Endothelial cell of umbilical vein (primary cell): ENCODE measurements at regions not wholly inside any gene's neighbourhood (a gene's known extent, or its start where the extent isn't known, plus 50 kb on each side); places are given as distances from the start of the nearest gene placed in this dataset.

Experiments
- BruUV-seq: library from RNA; stranded (reverse); fragments of 400-500 nt; replicated peaks from 2 replicates; lab custom pipeline; 2021; lab: Mats Ljungman, UMichigan
- CTCF ChIA-PET: fragments of 300-600, 350-600 bp; sonication (Branson Sonifier 250); formaldehyde crosslinking; loops from one replicate; lab custom pipeline; 2021; ENCODE audit warnings: antibody characterized with exemption, inconsistent platforms; lab: Charles Lee
- POLR2A ChIA-PET: fragments of 300-600, 350-600 bp; sonication (Branson Sonifier 250); formaldehyde crosslinking; loops from one replicate; lab custom pipeline; 2021; ENCODE audit warnings: antibody characterized with exemption, inconsistent platforms; lab: Charles Lee
- DNase-seq: peaks from one replicate; pipeline ENCODE4 v3.0.0-alpha.2; 2011; ENCODE audit warnings: low read depth, low spot score
- FAIRE-seq: peaks from 2 replicates; lab custom pipeline; 2011; peaks lifted over from hg19 to GRCh38; lab: Jason Lieb, UNC
- H2AFZ ChIP-seq: 2 replicates; pipeline ENCODE4 v1.6.0; 2012; ENCODE audit warnings: low read depth, low read length, control low read depth, inconsistent platforms
- H3K27ac ChIP-seq: 2 replicates; pipeline ENCODE4 v1.5.1; 2011; ENCODE audit warnings: low read depth, mild to moderate bottlenecking, control low read depth, low read length, moderate library complexity; ENCODE audit not compliant: insufficient read depth
- H3K27me3 ChIP-seq, 2 experiments: 2 replicates each; pipeline versions ENCODE4 v1.6.0 to v1.6.1; 2011; ENCODE audit warnings: low read length in 2 of 2, mixed read lengths in 1 of 2; ENCODE audit not compliant: control insufficient read depth in 2 of 2, insufficient read depth in 2 of 2
- H3K36me3 ChIP-seq, 2 experiments: 2 replicates in 1 of 2; 3 replicates in 1 of 2; pipeline ENCODE4 v1.5.1; 2011; ENCODE audit warnings: low read length in 2 of 2, mild to moderate bottlenecking in 1 of 2, moderate library complexity in 1 of 2; ENCODE audit not compliant: control insufficient read depth in 2 of 2, insufficient read depth in 2 of 2; ENCODE audit errors: extremely low read depth in 1 of 2
- H3K4me1 ChIP-seq: 3 replicates; pipeline ENCODE4 v1.5.1; 2011; ENCODE audit warnings: mild to moderate bottlenecking, low read length; ENCODE audit not compliant: control insufficient read depth, insufficient read depth; ENCODE audit errors: extremely low read depth
- H3K4me2 ChIP-seq: 2 replicates; pipeline ENCODE4 v1.6.1; 2011; ENCODE audit warnings: low read length, control low read depth, mixed read lengths; ENCODE audit not compliant: insufficient read depth
- H3K4me3 ChIP-seq, 3 experiments: fragments of 200-600 bp in 1 of 3; sonication (generic), shearing (Covaris generic) in 1 of 3; replicated peaks in 1 of 3; 2 replicates each; pipeline ENCODE4 v1.5.1; 2011 to 2016; ENCODE audit warnings: control low read depth in 3 of 3, low read length in 3 of 3, mild to moderate bottlenecking in 2 of 3, inconsistent platforms in 1 of 3, low read depth in 1 of 3, moderate library complexity in 1 of 3; ENCODE audit not compliant: insufficient read depth in 1 of 3
- H3K79me2 ChIP-seq: 2 replicates; pipeline ENCODE4 v1.6.0; 2012; ENCODE audit warnings: low read length, inconsistent platforms; ENCODE audit not compliant: control insufficient read depth, insufficient read depth
- H3K9ac ChIP-seq: replicated peaks from 2 replicates; pipeline ENCODE3; 2011; ENCODE audit warnings: low read length, control low read depth; ENCODE audit not compliant: insufficient read depth; ENCODE audit errors: extremely low read depth
- H3K9me1 ChIP-seq: replicated peaks from 3 replicates; pipeline ENCODE4 v1.6.0; 2011; ENCODE audit warnings: mild to moderate bottlenecking, low read length; ENCODE audit not compliant: control insufficient read depth, insufficient read depth; ENCODE audit errors: extremely low read depth
- H3K9me3 ChIP-seq: replicated peaks from 2 replicates; pipeline ENCODE4 v1.5.1; 2012; ENCODE audit warnings: low read length, inconsistent platforms; ENCODE audit not compliant: control insufficient read depth, insufficient read depth
- H4K20me1 ChIP-seq: replicated peaks from 2 replicates; pipeline ENCODE3; 2011; ENCODE audit warnings: mild to moderate bottlenecking, low read length; ENCODE audit not compliant: control insufficient read depth, insufficient read depth; ENCODE audit errors: extremely low read depth
- CTCF ChIP-seq, 2 donors: IDR thresholded peaks; 1 replicate in 1 of 2; 2 replicates in 1 of 2; pipeline ENCODE4 v1.5.1; 2011; ENCODE audit warnings: low read length in 2 of 2, mild to moderate bottlenecking in 2 of 2, moderate library complexity in 2 of 2, control low read depth in 1 of 2, inconsistent platforms in 1 of 2, low read depth in 1 of 2; ENCODE audit not compliant: insufficient read depth in 1 of 2; ENCODE audit errors: extremely low read depth in 1 of 2
- EZH2 ChIP-seq: IDR thresholded peaks from 2 replicates; pipeline ENCODE4 v1.6.1; 2012; ENCODE audit warnings: borderline replicate concordance, low read depth, mild to moderate bottlenecking, moderate library complexity, low read length, inconsistent platforms; ENCODE audit not compliant: severe bottlenecking
- FOS ChIP-seq: IDR thresholded peaks from 2 replicates; pipeline ENCODE4 v1.6.1; 2011; ENCODE audit warnings: mild to moderate bottlenecking, low read length, moderate library complexity, borderline replicate concordance; ENCODE audit not compliant: insufficient read depth
- GATA2 ChIP-seq: IDR thresholded peaks from 2 replicates; pipeline ENCODE4 v1.7.0; 2011; ENCODE audit warnings: low read depth, mild to moderate bottlenecking, moderate library complexity, mixed read lengths, low read length; ENCODE audit not compliant: insufficient read length, insufficient read depth
- JUN ChIP-seq: IDR thresholded peaks from 2 replicates; pipeline ENCODE4 v1.6.1; 2011; ENCODE audit warnings: borderline replicate concordance, low read depth; ENCODE audit not compliant: insufficient read length, insufficient read depth
- MAX ChIP-seq: IDR thresholded peaks from 2 replicates; pipeline ENCODE4 v1.6.1; 2011; ENCODE audit not compliant: insufficient read depth, insufficient read length
- MYC ChIP-seq: IDR thresholded peaks from one replicate; pipeline ENCODE4 v1.6.1; 2011; ENCODE audit warnings: mild to moderate bottlenecking, low read depth, low read length
- POLR2A ChIP-seq: IDR thresholded peaks from 2 replicates; pipeline ENCODE4 v1.6.1; 2012; ENCODE audit warnings: low read depth, mild to moderate bottlenecking, control low read depth, low read length
- POLR2AphosphoS5 ChIP-seq: IDR thresholded peaks from 2 replicates; pipeline ENCODE4 v1.6.1; 2012; ENCODE audit warnings: low read depth, mild to moderate bottlenecking, control low read depth, low read length, moderate library complexity; ENCODE audit not compliant: insufficient read depth
- dilution Hi-C: fragments of 300-500 bp; cut with MboI; formaldehyde crosslinking; loops from one replicate; pipeline ENCODE4 v1.15.0; 2019; ENCODE audit warnings: low sequenced_read_pairs; ENCODE audit not compliant: extremely low pct_ligation_motif_present
- intact Hi-C: fragments of 100-400 bp; cut with micrococcal nuclease; formaldehyde crosslinking; loops from one replicate; pipeline ENCODE4 v1.10.0; 2022

GRCh38 chr3:162103808-162104207, 607.2 kb downstream of the OTOL1 start:
- Histone ChIP-seq H3K4me3 (no peak overlapping the region), H3K27ac (no peak overlapping the region), H3K9ac (no peak overlapping the region), H3K9me1 (no peaks in the 10 kb centered on the region), H4K20me1 (no peaks in the 10 kb centered on the region), H3K27me3 (no peaks in the 10 kb centered on the region), H3K9me3 (no peaks in the 10 kb centered on the region), H3K79me2 (no peaks in the 10 kb centered on the region), H3K4me1 (no peaks in the 10 kb centered on the region), H3K36me3 (no peaks in the 10 kb centered on the region), H2AFZ (no peak overlapping the region), H3K4me2 (no peak overlapping the region)
- dilution Hi-C loops = no loop called here
- ChIA-PET POLR2A (no interaction called here), CTCF (no interaction called here)
- DNase-seq = no peak
- TF ChIP-seq GATA2 (no peak), MAX (no peak), CTCF (IDR thresholded peaks at IDR 0.05; ENCODE audit: extremely low read depth in 1 of 2, insufficient read depth in 1 of 2, low read depth in 1 of 2, low read length in 2 of 2) (no peak), POLR2A (no peak), EZH2 (no peak), POLR2AphosphoS5 (no peak), MYC (no peak), FOS (no peak), JUN (no peak)
- no peak for FAIRE-seq
- intact Hi-C loops = no loop called here
- no TSS peak for BruUV-seq
